ENCODE measurements at regions not wholly inside any gene's neighbourhood (a gene's known extent, or its start where the extent isn't known, plus 50 kb on each side); places are given as distances from the start of the nearest gene placed in this dataset.

GRCh38 chr10:80938903-80939302, 401.2 kb downstream of the SH2D4B start:
- no peak for TF ChIP-seq POLR2AphosphoS5 (IDR thresholded peaks at IDR 0.05; ENCODE audit: low read depth, low read length)
- TF ChIP-seq POLR2A (IDR thresholded peaks at IDR 0.05; ENCODE audit: low read depth, low read length) = no peak
- no peak for TF ChIP-seq TAF1 (IDR thresholded peaks at IDR 0.05; ENCODE audit: low read depth, low read length)
- no peak for TF ChIP-seq POU2F2 (IDR thresholded peaks at IDR 0.05; ENCODE audit: low read depth, low read length)
- TF ChIP-seq SPI1 (IDR thresholded peaks at IDR 0.05; ENCODE audit: low read depth, low read length) = peak; percentile 64
- TF ChIP-seq PAX5 (IDR thresholded peaks at IDR 0.05; ENCODE audit: insufficient read depth, low read length, severe bottlenecking) = no peak

Measured in GM12891 (cell line).